ENCODE measurements at regions not wholly inside any gene's neighbourhood (a gene's known extent, or its start where the extent isn't known, plus 50 kb on each side); places are given as distances from the start of the nearest gene placed in this dataset.
A peak's percentile ranks its signal among the peaks of the same experiment; 100 is the strongest.

GRCh38 chr4:65921180-65921579, 250.9 kb upstream of the EPHA5 start:
- DNase-seq (ENCODE audit: low read depth in 1 of 2, low spot score in 1 of 2): no peak

GRCh38 chr4:65918872-65919271, 248.6 kb upstream of the EPHA5 start:
- Histone ChIP-seq H3K27me3 (no peaks in the 10 kb centered on the region), H3K36me3 (no peaks in the 10 kb centered on the region), H3K4me3 (no peak overlapping the region), H3K4me1 (ENCODE audit: low read depth) (no peaks in the 10 kb centered on the region), H3K9me3 (ENCODE audit: low read depth) (no peaks in the 10 kb centered on the region), H3K27ac (no peak overlapping the region)
- no peak for TF ChIP-seq CTCF (IDR thresholded peaks at IDR 0.05; ENCODE audit: low read depth, low read length)
- no peak for DNase-seq (ENCODE audit: low read depth in 1 of 2, low spot score in 1 of 2)

More at GRCh38 chr4:65921180-65921579, 250.9 kb upstream of the EPHA5 start:
- Histone ChIP-seq H3K27me3 (no peaks in the 10 kb centered on the region), H3K36me3 (no peaks in the 10 kb centered on the region), H3K4me1 (ENCODE audit: low read depth) (no peaks in the 10 kb centered on the region), H3K9me3 (ENCODE audit: low read depth) (no peaks in the 10 kb centered on the region), H3K4me3 (no peak overlapping the region), H3K27ac (no peak overlapping the region)
- TF ChIP-seq CTCF (IDR thresholded peaks at IDR 0.05; ENCODE audit: low read depth, low read length): no peak

- DNase-seq (ENCODE audit: low read depth in 1 of 2, low spot score in 1 of 2): peak in 1 of 2 donors; percentile 5
- H3K27me3 ChIP-seq: no peaks in the 10 kb centered on the region
- no peaks in the 10 kb centered on the region for H3K9me3 ChIP-seq (ENCODE audit: low read depth)
- H3K4me1 ChIP-seq (ENCODE audit: low read depth): no peaks in the 10 kb centered on the region
- H3K4me3 ChIP-seq: no peak overlapping the region
- no peak overlapping the region for H3K27ac ChIP-seq
- no peak for TF ChIP-seq CTCF (IDR thresholded peaks at IDR 0.05; ENCODE audit: low read depth, low read length)
- no peaks in the 10 kb centered on the region for H3K36me3 ChIP-seq
Measured at GRCh38 chr4:65918212-65918611, 247.9 kb upstream of the EPHA5 start.

- Histone ChIP-seq H3K4me1 (ENCODE audit: low read depth) (no peaks in the 10 kb centered on the region), H3K27ac (no peak overlapping the region), H3K9me3 (ENCODE audit: low read depth) (no peaks in the 10 kb centered on the region), H3K4me3 (no peak overlapping the region), H3K36me3 (no peaks in the 10 kb centered on the region), H3K27me3 (no peaks in the 10 kb centered on the region)
- no peak for TF ChIP-seq CTCF (IDR thresholded peaks at IDR 0.05; ENCODE audit: low read depth, low read length)
- peak in 1 of 2 donors; percentile 58 for DNase-seq (ENCODE audit: low read depth in 1 of 2, low spot score in 1 of 2)
Measured at GRCh38 chr4:65917486-65917885, 247.2 kb upstream of the EPHA5 start.

- Histone ChIP-seq H3K4me1 (ENCODE audit: low read depth) (no peaks in the 10 kb centered on the region), H3K27ac (no peak overlapping the region), H3K27me3 (no peaks in the 10 kb centered on the region), H3K9me3 (ENCODE audit: low read depth) (no peaks in the 10 kb centered on the region), H3K36me3 (no peaks in the 10 kb centered on the region), H3K4me3 (no peak overlapping the region)
- TF ChIP-seq CTCF (IDR thresholded peaks at IDR 0.05; ENCODE audit: low read depth, low read length): no peak
- no peak for DNase-seq (ENCODE audit: low read depth in 1 of 2, low spot score in 1 of 2)
Measured at GRCh38 chr4:65911720-65912119, 241.4 kb upstream of the EPHA5 start.
